Neural progenitor cell (in vitro differentiated cells): ENCODE measurements at regions not wholly inside any gene's neighbourhood (a gene's known extent, or its start where the extent isn't known, plus 50 kb on each side); places are given as distances from the start of the nearest gene placed in this dataset.

Experiments
- DNase-seq: peaks from one replicate; pipeline ENCODE4 v3.0.0-alpha.2; 2016; ENCODE audit warnings: low spot score
- H2AFZ ChIP-seq: fragments of 200-600 bp; sonication (generic); replicated peaks from 2 replicates; pipeline ENCODE4 v1.6.1; 2016; ENCODE audit warnings: antibody characterized with exemption
- H3F3A ChIP-seq: fragments of 200-600 bp; sonication (generic); 2 replicates; pipeline ENCODE4 v1.6.1; 2016; ENCODE audit warnings: antibody characterized with exemption, low read depth
- H3K27ac ChIP-seq: fragments of 200-600 bp; sonication (generic); 2 replicates; pipeline ENCODE4 v1.5.1; 2016; ENCODE audit warnings: mild to moderate bottlenecking
- H3K27me3 ChIP-seq: fragments of 200-600 bp; sonication (generic); 2 replicates; pipeline ENCODE4 v1.6.1; 2016; ENCODE audit warnings: mild to moderate bottlenecking, moderate library complexity
- H3K36me3 ChIP-seq: fragments of 200-600 bp; sonication (generic); 2 replicates; pipeline ENCODE4 v1.5.1; 2016
- H3K4me1 ChIP-seq: fragments of 200-600 bp; sonication (generic); 2 replicates; pipeline ENCODE4 v1.6.1; 2016; ENCODE audit warnings: mixed run types
- H3K4me2 ChIP-seq: fragments of 200-600 bp; sonication (generic); 2 replicates; pipeline ENCODE4 v1.6.1; 2016
- H3K4me3 ChIP-seq: fragments of 200-600 bp; sonication (generic); 2 replicates; pipeline ENCODE4 v1.5.1; 2016
- H3K79me2 ChIP-seq: fragments of 200-600 bp; sonication (generic); 2 replicates; pipeline ENCODE4 v1.6.1; 2016; ENCODE audit warnings: low read depth
- H3K9ac ChIP-seq: fragments of 200-600 bp; sonication (generic); 2 replicates; pipeline ENCODE4 v1.6.1; 2016
- H3K9me3 ChIP-seq: fragments of 200-600 bp; sonication (generic); 2 replicates; pipeline ENCODE4 v1.5.1; 2016; ENCODE audit warnings: low read depth
- H4K20me1 ChIP-seq: fragments of 200-600 bp; sonication (generic); 2 replicates; pipeline ENCODE4 v1.6.1; 2016; ENCODE audit warnings: low read depth
- H3K27ac Mint-ChIP-seq: 3 replicates; pipeline ENCODE4 v1.8.0; 2021; ENCODE audit warnings: mixed read lengths
- H3K27me3 Mint-ChIP-seq: 2 replicates; pipeline ENCODE4 v1.8.0; 2022; ENCODE audit warnings: low read depth, mild to moderate bottlenecking, inconsistent platforms, moderate library complexity, mixed read lengths; ENCODE audit not compliant: insufficient read depth
- H3K36me3 Mint-ChIP-seq: 3 replicates; pipeline ENCODE4 v1.8.0; 2021; ENCODE audit warnings: mixed read lengths
- H3K4me1 Mint-ChIP-seq: 3 replicates; pipeline ENCODE4 v1.8.0; 2021; ENCODE audit warnings: mixed read lengths
- H3K4me3 Mint-ChIP-seq: 3 replicates; pipeline ENCODE4 v1.8.0; 2021; ENCODE audit warnings: mild to moderate bottlenecking, moderate library complexity, mixed read lengths
- H3K9me3 Mint-ChIP-seq: 3 replicates; pipeline ENCODE4 v1.8.0; 2020; ENCODE audit warnings: mixed read lengths
- CTCF ChIP-seq: fragments of 200-600 bp; sonication (generic); IDR thresholded peaks from 2 replicates; pipeline ENCODE4 v1.5.1; 2017; ENCODE audit warnings: antibody characterized with exemption, mild to moderate bottlenecking
- EZH2 ChIP-seq: fragments of 200-600 bp; sonication (generic); IDR thresholded peaks from 2 replicates; pipeline ENCODE4 v1.6.1; 2017; ENCODE audit warnings: antibody characterized with exemption, mild to moderate bottlenecking, moderate library complexity
- EZH2phosphoT487 ChIP-seq: fragments of 200-600 bp; sonication (generic); IDR thresholded peaks from 2 replicates; pipeline ENCODE4 v1.6.1; 2017; ENCODE audit warnings: antibody characterized with exemption

- peaks cover 2% of the 10 kb centered on the region for H3K27me3 Mint-ChIP-seq
- DNase-seq, result no peak
- Histone ChIP-seq H3K9ac (no peak overlapping the region), H3K4me1 (no peaks in the 10 kb centered on the region), H3K27ac (no peak overlapping the region), H4K20me1 (no peaks in the 10 kb centered on the region), H3K9me3 (no peaks in the 10 kb centered on the region), H3K27me3 (no peaks in the 10 kb centered on the region), H3F3A (no peaks in the 10 kb centered on the region), H3K4me2 (no peak overlapping the region), H3K79me2 (no peaks in the 10 kb centered on the region), H3K36me3 (no peaks in the 10 kb centered on the region), H3K4me3 (no peak overlapping the region), H2AFZ (no peak overlapping the region)
- TF ChIP-seq EZH2phosphoT487, result no peak
- no peak for TF ChIP-seq CTCF
- no peak for TF ChIP-seq EZH2
- H3K9me3 Mint-ChIP-seq, result no peaks in the 10 kb centered on the region
- H3K4me1 Mint-ChIP-seq, result peaks cover 15% of the 10 kb centered on the region
- H3K36me3 Mint-ChIP-seq, result no peaks in the 10 kb centered on the region
- H3K27ac Mint-ChIP-seq, result peak overlapping the region; percentile 55
- no peak overlapping the region for H3K4me3 Mint-ChIP-seq
Observed at GRCh38 chr13:29908416-29909080, 58.1 kb upstream of the UBL3 start.

- no peaks in the 10 kb centered on the region for H3K4me1 ChIP-seq
- H3K79me2 ChIP-seq, result no peaks in the 10 kb centered on the region
- Mint-ChIP-seq H3K27ac (no peak overlapping the region), H3K4me3 (no peak overlapping the region), H3K27me3 (peaks cover 2% of the 10 kb centered on the region), H3K9me3 (no peaks in the 10 kb centered on the region), H3K36me3 (no peaks in the 10 kb centered on the region), H3K4me1 (peaks cover 16% of the 10 kb centered on the region)
- H3K36me3 ChIP-seq, result no peaks in the 10 kb centered on the region
- H3K27ac ChIP-seq, result no peak overlapping the region
- H3K9me3 ChIP-seq, result no peaks in the 10 kb centered on the region
- no peaks in the 10 kb centered on the region for H4K20me1 ChIP-seq
- no peak overlapping the region for H2AFZ ChIP-seq
- no peak overlapping the region for H3K4me2 ChIP-seq
- no peaks in the 10 kb centered on the region for H3F3A ChIP-seq
- H3K9ac ChIP-seq, result no peak overlapping the region
- DNase-seq, result no peak
- no peak overlapping the region for H3K4me3 ChIP-seq
- TF ChIP-seq CTCF (no peak), EZH2phosphoT487 (no peak), EZH2 (no peak)
- H3K27me3 ChIP-seq, result no peaks in the 10 kb centered on the region
Observed at GRCh38 chr13:29907670-29908069, 57.3 kb upstream of the UBL3 start.

- Histone ChIP-seq H3K4me2 (no peak overlapping the region), H3K79me2 (no peaks in the 10 kb centered on the region), H2AFZ (no peak overlapping the region), H3K9me3 (no peaks in the 10 kb centered on the region), H3K4me3 (no peak overlapping the region), H3K27me3 (no peaks in the 10 kb centered on the region), H3F3A (no peaks in the 10 kb centered on the region), H3K36me3 (no peaks in the 10 kb centered on the region), H3K9ac (no peak overlapping the region), H3K4me1 (no peaks in the 10 kb centered on the region), H4K20me1 (no peaks in the 10 kb centered on the region), H3K27ac (no peak overlapping the region)
- Mint-ChIP-seq H3K27me3 (peaks cover 2% of the 10 kb centered on the region), H3K4me1 (peaks cover 17% of the 10 kb centered on the region), H3K4me3 (no peak overlapping the region), H3K36me3 (no peaks in the 10 kb centered on the region), H3K27ac (no peak overlapping the region), H3K9me3 (no peaks in the 10 kb centered on the region)
- no peak for DNase-seq
- TF ChIP-seq EZH2 (no peak), CTCF (no peak), EZH2phosphoT487 (no peak)
Observed at GRCh38 chr13:29906432-29907011, 56.1 kb upstream of the UBL3 start.
